DOHH2 (cell line): ENCODE measurements at regions not wholly inside any gene's neighbourhood (a gene's known extent, or its start where the extent isn't known, plus 50 kb on each side); places are given as distances from the start of the nearest gene placed in this dataset.

Experiments used
- H3F3A ChIP-seq: fragments of 200-600 bp; sonication (generic), shearing (Covaris generic); 2 replicates; pipeline ENCODE4 v1.6.0; 2016; ENCODE audit warnings: antibody characterized with exemption, mild to moderate bottlenecking; ENCODE audit not compliant: control insufficient read depth, insufficient read depth
- H3K27ac ChIP-seq: fragments of 200-600 bp; sonication (generic); 2 replicates; pipeline ENCODE4 v1.5.1; 2014; ENCODE audit warnings: low read depth, mild to moderate bottlenecking, low read length, moderate library complexity
- H3K27me3 ChIP-seq: fragments of 200-600 bp; sonication (generic); 2 replicates; pipeline ENCODE4 v1.6.1; 2014; ENCODE audit warnings: mild to moderate bottlenecking, low read length, mixed read lengths; ENCODE audit not compliant: control insufficient read depth
- H3K36me3 ChIP-seq: fragments of 200-600 bp; sonication (generic); 2 replicates; pipeline ENCODE4 v1.6.1; 2014; ENCODE audit warnings: mild to moderate bottlenecking, low read length, moderate library complexity, mixed read lengths; ENCODE audit not compliant: control insufficient read depth
- H3K4me1 ChIP-seq: fragments of 200-600 bp; sonication (generic); 2 replicates; pipeline ENCODE4 v1.6.1; 2014; ENCODE audit warnings: mild to moderate bottlenecking, low read length, mixed read lengths; ENCODE audit not compliant: control insufficient read depth
- H3K4me2 ChIP-seq: fragments of 200-600 bp; sonication (generic); 2 replicates; pipeline ENCODE4 v1.6.0; 2014; ENCODE audit warnings: mild to moderate bottlenecking, low read length, moderate library complexity
- H3K4me3 ChIP-seq: fragments of 200-600 bp; sonication (generic); 2 replicates; pipeline ENCODE4 v1.5.1; 2014; ENCODE audit warnings: mild to moderate bottlenecking, low read length, mixed read lengths
- H3K79me2 ChIP-seq: fragments of 200-600 bp; sonication (generic); 2 replicates; pipeline ENCODE4 v1.6.1; 2014; ENCODE audit warnings: mild to moderate bottlenecking, low read length, mixed read lengths; ENCODE audit not compliant: control insufficient read depth
- H3K9me2 ChIP-seq: fragments of 200-600 bp; sonication (generic); replicated peaks from 2 replicates; pipeline ENCODE4 v1.6.1; 2014; ENCODE audit warnings: mild to moderate bottlenecking, low read length, mixed read lengths; ENCODE audit not compliant: control insufficient read depth
- H3K9me3 ChIP-seq: fragments of 200-600 bp; sonication (generic); 2 replicates; pipeline ENCODE4 v1.6.1; 2014; ENCODE audit warnings: antibody characterized with exemption, low read length, mixed read lengths; ENCODE audit not compliant: control insufficient read depth, insufficient read depth
- H4K20me1 ChIP-seq: fragments of 200-600 bp; sonication (generic); 2 replicates; pipeline ENCODE4 v1.6.0; 2014; ENCODE audit warnings: low read depth, mild to moderate bottlenecking, antibody characterized with exemption, low read length, moderate library complexity; ENCODE audit not compliant: control insufficient read depth, insufficient read depth
- EZH2phosphoT487 ChIP-seq: fragments of 200-600 bp; sonication (generic); IDR thresholded peaks from 2 replicates; pipeline ENCODE4 v1.6.1; 2017; ENCODE audit warnings: borderline replicate concordance, mild to moderate bottlenecking, antibody characterized with exemption, low read length, moderate library complexity, mixed read lengths
- TF ChIP-seq, protein P1 (sequence below): fragments of 200-600 bp; sonication (generic); IDR thresholded peaks from one replicate; pipeline ENCODE4 v1.5.1; 2014; ENCODE audit warnings: antibody characterized with exemption, mild to moderate bottlenecking, low read depth, low read length; ENCODE audit not compliant: poor library complexity, severe bottlenecking

- H3K27me3 ChIP-seq = peaks cover 11% of the 10 kb centered on the region
- no peaks in the 10 kb centered on the region for H3F3A ChIP-seq
- no peaks in the 10 kb centered on the region for H3K79me2 ChIP-seq
- H3K4me2 ChIP-seq = no peak overlapping the region
- H3K9me3 ChIP-seq = no peaks in the 10 kb centered on the region
- no peaks in the 10 kb centered on the region for H4K20me1 ChIP-seq
- H3K9me2 ChIP-seq = no peaks in the 10 kb centered on the region; the same call in 1 of the 2 replicates
- H3K4me3 ChIP-seq = no peak overlapping the region
- no peaks in the 10 kb centered on the region for H3K4me1 ChIP-seq
- H3K27ac ChIP-seq = no peak overlapping the region
- no peak for TF ChIP-seq EZH2phosphoT487
- TF ChIP-seq, protein P1, sequence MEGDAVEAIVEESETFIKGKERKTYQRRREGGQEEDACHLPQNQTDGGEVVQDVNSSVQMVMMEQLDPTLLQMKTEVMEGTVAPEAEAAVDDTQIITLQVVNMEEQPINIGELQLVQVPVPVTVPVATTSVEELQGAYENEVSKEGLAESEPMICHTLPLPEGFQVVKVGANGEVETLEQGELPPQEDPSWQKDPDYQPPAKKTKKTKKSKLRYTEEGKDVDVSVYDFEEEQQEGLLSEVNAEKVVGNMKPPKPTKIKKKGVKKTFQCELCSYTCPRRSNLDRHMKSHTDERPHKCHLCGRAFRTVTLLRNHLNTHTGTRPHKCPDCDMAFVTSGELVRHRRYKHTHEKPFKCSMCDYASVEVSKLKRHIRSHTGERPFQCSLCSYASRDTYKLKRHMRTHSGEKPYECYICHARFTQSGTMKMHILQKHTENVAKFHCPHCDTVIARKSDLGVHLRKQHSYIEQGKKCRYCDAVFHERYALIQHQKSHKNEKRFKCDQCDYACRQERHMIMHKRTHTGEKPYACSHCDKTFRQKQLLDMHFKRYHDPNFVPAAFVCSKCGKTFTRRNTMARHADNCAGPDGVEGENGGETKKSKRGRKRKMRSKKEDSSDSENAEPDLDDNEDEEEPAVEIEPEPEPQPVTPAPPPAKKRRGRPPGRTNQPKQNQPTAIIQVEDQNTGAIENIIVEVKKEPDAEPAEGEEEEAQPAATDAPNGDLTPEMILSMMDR = no peak
- H3K36me3 ChIP-seq = no peaks in the 10 kb centered on the region
Observed at GRCh38 chr6:160934157-160934556, 57.4 kb upstream of the MAP3K4 start.

GRCh38 chr6:160940197-160940596, 51.4 kb upstream of the MAP3K4 start:
- H3K36me3 ChIP-seq = no peaks in the 10 kb centered on the region
- no peak overlapping the region for H3K4me2 ChIP-seq
- H3K9me3 ChIP-seq = no peaks in the 10 kb centered on the region
- no peaks in the 10 kb centered on the region; the same call in 1 of the 2 replicates for H3K9me2 ChIP-seq
- H3F3A ChIP-seq = no peaks in the 10 kb centered on the region
- H3K4me3 ChIP-seq = no peak overlapping the region
- no peak overlapping the region for H3K27ac ChIP-seq
- H3K27me3 ChIP-seq = peaks cover 3% of the 10 kb centered on the region; the same call in 1 of the 2 replicates
- TF ChIP-seq, protein P1 = no peak
- TF ChIP-seq EZH2phosphoT487 = no peak
- no peaks in the 10 kb centered on the region for H3K4me1 ChIP-seq
- H4K20me1 ChIP-seq = no peaks in the 10 kb centered on the region
- no peaks in the 10 kb centered on the region for H3K79me2 ChIP-seq
